ENCODE measurements at regions not wholly inside any gene's neighbourhood (a gene's known extent, or its start where the extent isn't known, plus 50 kb on each side); places are given as distances from the start of the nearest gene placed in this dataset.

- TF ChIP-seq, protein P1, sequence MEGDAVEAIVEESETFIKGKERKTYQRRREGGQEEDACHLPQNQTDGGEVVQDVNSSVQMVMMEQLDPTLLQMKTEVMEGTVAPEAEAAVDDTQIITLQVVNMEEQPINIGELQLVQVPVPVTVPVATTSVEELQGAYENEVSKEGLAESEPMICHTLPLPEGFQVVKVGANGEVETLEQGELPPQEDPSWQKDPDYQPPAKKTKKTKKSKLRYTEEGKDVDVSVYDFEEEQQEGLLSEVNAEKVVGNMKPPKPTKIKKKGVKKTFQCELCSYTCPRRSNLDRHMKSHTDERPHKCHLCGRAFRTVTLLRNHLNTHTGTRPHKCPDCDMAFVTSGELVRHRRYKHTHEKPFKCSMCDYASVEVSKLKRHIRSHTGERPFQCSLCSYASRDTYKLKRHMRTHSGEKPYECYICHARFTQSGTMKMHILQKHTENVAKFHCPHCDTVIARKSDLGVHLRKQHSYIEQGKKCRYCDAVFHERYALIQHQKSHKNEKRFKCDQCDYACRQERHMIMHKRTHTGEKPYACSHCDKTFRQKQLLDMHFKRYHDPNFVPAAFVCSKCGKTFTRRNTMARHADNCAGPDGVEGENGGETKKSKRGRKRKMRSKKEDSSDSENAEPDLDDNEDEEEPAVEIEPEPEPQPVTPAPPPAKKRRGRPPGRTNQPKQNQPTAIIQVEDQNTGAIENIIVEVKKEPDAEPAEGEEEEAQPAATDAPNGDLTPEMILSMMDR (IDR thresholded peaks at IDR 0.05; ENCODE audit: low read depth, low read length, poor library complexity, severe bottlenecking), result no peak
- no peak for TF ChIP-seq EZH2phosphoT487 (IDR thresholded peaks at IDR 0.05; ENCODE audit: borderline replicate concordance, low read length)
Observed at GRCh38 chr5:42887097-42887496, 75.4 kb upstream of the SELENOP start.

Data from DOHH2 (cell line).